RPMI8226 (cell line): ENCODE measurements at regions not wholly inside any gene's neighbourhood (a gene's known extent, or its start where the extent isn't known, plus 50 kb on each side); places are given as distances from the start of the nearest gene placed in this dataset.
A peak's percentile ranks its signal among the peaks of the same experiment; 100 is the strongest.
"Not testable (repeated sequence)": the region's sequence is repeated elsewhere in the genome, so short reads cannot be mapped to it uniquely, and the experiment has no call there.

Source experiments
- DNase-seq: peaks from one replicate; pipeline ENCODE4 v3.0.0-alpha.2; 2015

GRCh38 chr2:81549646-81550045 lies 1245.1 kb upstream of the LRRTM1 start:
- DNase-seq = no peak

GRCh38 chr2:81545626-81546025 lies 1241.1 kb upstream of the LRRTM1 start:
- DNase-seq = no peak

- no peak for DNase-seq
Observed at GRCh38 chr2:81542119-81542518, 1237.6 kb upstream of the LRRTM1 start.

GRCh38 chr2:81529944-81530343 lies 1225.4 kb upstream of the LRRTM1 start:
- DNase-seq = no peak

GRCh38 chr2:81528852-81529480 lies 1224.4 kb upstream of the LRRTM1 start:
- DNase-seq = no peak

GRCh38 chr2:81523344-81523743 lies 1218.8 kb upstream of the LRRTM1 start:
- no peak for DNase-seq

- DNase-seq = no peak
Observed at GRCh38 chr2:81513328-81513727, 1208.8 kb upstream of the LRRTM1 start.

- no peak for DNase-seq
Observed at GRCh38 chr2:81505586-81505985, 1201.0 kb upstream of the LRRTM1 start.

- DNase-seq = no peak
Observed at GRCh38 chr2:81495556-81495955, 1191.0 kb upstream of the LRRTM1 start.

- DNase-seq = no peak
Observed at GRCh38 chr2:81483254-81483653, 1178.7 kb upstream of the LRRTM1 start.

GRCh38 chr2:81481994-81482368 lies 1177.4 kb upstream of the LRRTM1 start:
- peak; percentile 83 for DNase-seq

GRCh38 chr2:81481242-81481993 lies 1176.9 kb upstream of the LRRTM1 start:
- DNase-seq = peak; percentile 94

- no peak for DNase-seq
Observed at GRCh38 chr2:81467096-81467495, 1162.5 kb upstream of the LRRTM1 start.

GRCh38 chr2:81462420-81462819 lies 1157.9 kb upstream of the LRRTM1 start:
- DNase-seq = no peak

GRCh38 chr2:81445176-81445575 lies 1140.6 kb upstream of the LRRTM1 start:
- no peak for DNase-seq

- DNase-seq = no peak
Observed at GRCh38 chr2:81437456-81438000, 1133.0 kb upstream of the LRRTM1 start.

- no peak for DNase-seq
Observed at GRCh38 chr2:81436256-81436655, 1131.7 kb upstream of the LRRTM1 start.

- no peak for DNase-seq
Observed at GRCh38 chr2:81412681-81413080, 1108.1 kb upstream of the LRRTM1 start.

- DNase-seq = no peak
Observed at GRCh38 chr2:81403508-81403907, 1099.0 kb upstream of the LRRTM1 start.

GRCh38 chr2:81396417-81397019 lies 1092.0 kb upstream of the LRRTM1 start:
- no peak for DNase-seq

GRCh38 chr2:81395746-81396145 lies 1091.2 kb upstream of the LRRTM1 start:
- DNase-seq = no peak

GRCh38 chr2:81389203-81389602 lies 1084.7 kb upstream of the LRRTM1 start:
- DNase-seq = no peak

- DNase-seq = no peak
Observed at GRCh38 chr2:81363800-81364199, 1059.2 kb upstream of the LRRTM1 start.

GRCh38 chr2:81362468-81362867 lies 1057.9 kb upstream of the LRRTM1 start:
- not testable (repeated sequence) for DNase-seq
